Smooth muscle cell (in vitro differentiated cells): ENCODE measurements at regions not wholly inside any gene's neighbourhood (a gene's known extent, or its start where the extent isn't known, plus 50 kb on each side); places are given as distances from the start of the nearest gene placed in this dataset.

Experiments used
- DNase-seq: peaks from one replicate; lab custom pipeline; 2025; ENCODE audit not compliant: unreplicated experiment; lab: John Stamatoyannopoulos, UW
- H2AFZ ChIP-seq: fragments of 200-600 bp; sonication (generic); 2 replicates; pipeline ENCODE4 v1.6.0; 2016; ENCODE audit warnings: antibody characterized with exemption, low read depth, mild to moderate bottlenecking
- H3F3A ChIP-seq: fragments of 200-600 bp; sonication (generic); 2 replicates; pipeline ENCODE4 v1.6.0; 2017; ENCODE audit warnings: antibody characterized with exemption, low read depth
- H3K27ac ChIP-seq: fragments of 200-600 bp; sonication (generic); 2 replicates; pipeline ENCODE4 v1.5.1; 2016; ENCODE audit warnings: low read depth, mild to moderate bottlenecking
- H3K27me3 ChIP-seq: fragments of 200-600 bp; sonication (generic); 2 replicates; pipeline ENCODE4 v1.6.1; 2016; ENCODE audit warnings: low read depth, mild to moderate bottlenecking
- H3K36me3 ChIP-seq: fragments of 200-600 bp; sonication (generic); 2 replicates; pipeline ENCODE4 v1.5.1; 2016; ENCODE audit warnings: low read depth
- H3K4me1 ChIP-seq: fragments of 200-600 bp; sonication (generic); 2 replicates; pipeline ENCODE4 v1.5.1; 2016; ENCODE audit warnings: low read depth
- H3K4me2 ChIP-seq: fragments of 200-600 bp; sonication (generic); 2 replicates; pipeline ENCODE4 v1.6.0; 2016; ENCODE audit warnings: mild to moderate bottlenecking
- H3K4me3 ChIP-seq: fragments of 200-600 bp; sonication (generic); 2 replicates; pipeline ENCODE4 v1.5.1; 2016; ENCODE audit warnings: mild to moderate bottlenecking
- H3K79me2 ChIP-seq: fragments of 200-600 bp; sonication (generic); 2 replicates; pipeline ENCODE4 v1.6.0; 2016; ENCODE audit warnings: low read depth, mild to moderate bottlenecking
- H3K9ac ChIP-seq: fragments of 200-600 bp; sonication (generic); 2 replicates; pipeline ENCODE4 v1.6.0; 2016; ENCODE audit warnings: low read depth
- H3K9me3 ChIP-seq: fragments of 200-600 bp; sonication (generic); replicated peaks from 2 replicates; pipeline ENCODE4 v1.5.1; 2016; ENCODE audit warnings: low read depth
- H4K20me1 ChIP-seq: fragments of 200-600 bp; sonication (generic); 2 replicates; pipeline ENCODE4 v1.6.0; 2016; ENCODE audit warnings: low read depth
- WGBS: methylation state at CpG from one replicate; pipeline ENCODE4 v1.1.7; 2016; ENCODE audit warnings: low lambda C conversion rate; 5-methylcytosine and 5-hydroxymethylcytosine counted together
- TF ChIP-seq, protein P1 (sequence below): fragments of 200-600 bp; sonication (generic); IDR thresholded peaks from 2 replicates; pipeline ENCODE4 v1.5.1; 2017; ENCODE audit warnings: borderline replicate concordance, mild to moderate bottlenecking, antibody characterized with exemption; ENCODE audit not compliant: insufficient read depth, poor library complexity, severe bottlenecking

DNA sequence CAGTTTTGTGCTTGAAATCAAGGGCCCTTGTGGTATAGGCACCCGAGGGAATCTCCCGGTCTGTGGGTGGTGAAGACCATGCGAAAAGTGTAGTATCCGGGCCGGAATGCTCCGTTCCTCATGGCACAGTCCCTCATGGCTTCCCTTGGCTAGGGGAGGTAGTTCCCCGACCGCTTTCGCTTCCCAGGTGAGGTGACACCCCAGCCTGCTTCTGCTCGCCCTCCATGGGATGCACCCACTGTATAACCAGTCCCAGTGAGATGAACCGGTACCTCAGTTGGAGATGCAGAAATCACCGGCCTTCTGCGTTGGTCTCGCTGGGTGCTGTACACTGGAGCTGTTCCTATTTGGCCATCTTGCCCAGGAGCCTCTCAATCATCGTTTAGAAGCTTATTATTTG lies 195.7 kb upstream of the POT1 start:
- H3K4me3 ChIP-seq: no peak overlapping the region

DNA sequence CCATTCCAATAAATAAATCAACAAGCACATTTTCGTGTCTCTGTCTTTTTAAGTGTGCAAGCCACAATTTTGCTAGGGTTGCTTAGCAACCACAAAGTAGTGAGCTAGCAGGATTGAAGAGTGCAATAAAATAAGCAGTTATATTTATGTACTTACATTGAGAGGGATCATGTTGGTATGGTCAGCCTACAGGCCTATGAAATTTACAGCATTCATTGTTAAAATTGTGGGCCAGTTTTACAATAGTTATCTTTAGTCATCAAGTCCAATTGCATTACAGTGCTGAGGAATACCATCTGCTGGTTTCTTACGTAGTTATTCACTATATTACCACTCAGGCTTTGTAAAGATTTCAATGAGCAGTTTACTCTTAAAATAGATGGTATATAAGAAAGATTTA lies 192.5 kb upstream of the POT1 start:
- 60% methylated on average over 2 of the region's 2 CpGs for WGBS
- Histone ChIP-seq H3K27ac (no peak overlapping the region), H3K4me3 (no peak overlapping the region), H4K20me1 (no peaks in the 10 kb centered on the region), H3K9ac (no peak overlapping the region), H3K27me3 (no peaks in the 10 kb centered on the region), H2AFZ (no peak overlapping the region), H3K4me2 (no peak overlapping the region), H3K4me1 (no peaks in the 10 kb centered on the region), H3K9me3 (no peaks in the 10 kb centered on the region), H3F3A (no peaks in the 10 kb centered on the region), H3K79me2 (no peaks in the 10 kb centered on the region), H3K36me3 (no peaks in the 10 kb centered on the region)
- TF ChIP-seq, protein P1, sequence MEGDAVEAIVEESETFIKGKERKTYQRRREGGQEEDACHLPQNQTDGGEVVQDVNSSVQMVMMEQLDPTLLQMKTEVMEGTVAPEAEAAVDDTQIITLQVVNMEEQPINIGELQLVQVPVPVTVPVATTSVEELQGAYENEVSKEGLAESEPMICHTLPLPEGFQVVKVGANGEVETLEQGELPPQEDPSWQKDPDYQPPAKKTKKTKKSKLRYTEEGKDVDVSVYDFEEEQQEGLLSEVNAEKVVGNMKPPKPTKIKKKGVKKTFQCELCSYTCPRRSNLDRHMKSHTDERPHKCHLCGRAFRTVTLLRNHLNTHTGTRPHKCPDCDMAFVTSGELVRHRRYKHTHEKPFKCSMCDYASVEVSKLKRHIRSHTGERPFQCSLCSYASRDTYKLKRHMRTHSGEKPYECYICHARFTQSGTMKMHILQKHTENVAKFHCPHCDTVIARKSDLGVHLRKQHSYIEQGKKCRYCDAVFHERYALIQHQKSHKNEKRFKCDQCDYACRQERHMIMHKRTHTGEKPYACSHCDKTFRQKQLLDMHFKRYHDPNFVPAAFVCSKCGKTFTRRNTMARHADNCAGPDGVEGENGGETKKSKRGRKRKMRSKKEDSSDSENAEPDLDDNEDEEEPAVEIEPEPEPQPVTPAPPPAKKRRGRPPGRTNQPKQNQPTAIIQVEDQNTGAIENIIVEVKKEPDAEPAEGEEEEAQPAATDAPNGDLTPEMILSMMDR: no peak
- DNase-seq: no peak

More for the DNA sequence above, 195.7 kb upstream of the POT1 start:
- 98% methylated on average over 15 of the region's 15 CpGs for WGBS
- Histone ChIP-seq H3K79me2 (no peaks in the 10 kb centered on the region), H3K9ac (no peak overlapping the region), H3F3A (no peaks in the 10 kb centered on the region), H3K27ac (no peak overlapping the region), H3K36me3 (no peaks in the 10 kb centered on the region), H3K27me3 (no peaks in the 10 kb centered on the region), H3K9me3 (no peaks in the 10 kb centered on the region), H2AFZ (no peak overlapping the region), H3K4me2 (no peak overlapping the region), H3K4me1 (no peaks in the 10 kb centered on the region), H4K20me1 (no peaks in the 10 kb centered on the region)
- TF ChIP-seq, protein P1: no peak
- DNase-seq: no peak

DNA sequence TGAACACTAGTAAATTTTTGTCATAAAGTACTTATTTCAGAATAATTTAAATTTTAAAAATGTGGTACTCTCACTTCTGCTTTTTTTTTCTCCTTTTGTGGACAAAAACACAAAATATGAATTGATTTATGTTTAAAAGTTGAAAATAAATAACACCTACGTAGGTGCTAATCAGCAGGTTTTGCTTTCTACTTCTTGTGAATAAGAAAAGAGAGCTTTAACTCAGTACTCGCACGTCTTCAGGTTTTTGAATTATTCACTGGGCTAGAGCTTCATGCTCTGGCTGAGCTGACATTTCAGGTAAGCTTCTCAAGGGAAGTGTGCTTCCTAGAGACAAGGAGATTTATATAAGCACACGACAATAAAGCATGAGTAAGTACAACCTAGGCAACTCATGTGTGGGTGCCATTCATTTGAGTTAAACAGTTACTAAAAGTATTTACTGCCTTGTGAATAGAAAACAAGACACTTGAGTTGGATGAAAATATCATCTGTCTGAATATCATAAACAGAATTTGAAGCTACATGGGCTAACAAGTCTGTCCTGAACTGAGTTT lies 190.0 kb upstream of the POT1 start:
- no peaks in the 10 kb centered on the region for H3K9me3 ChIP-seq
- no peaks in the 10 kb centered on the region for H3K27me3 ChIP-seq
- 76% methylated on average over 4 of the region's 4 CpGs for WGBS
- H3K9ac ChIP-seq: no peak overlapping the region
- H3K79me2 ChIP-seq: no peaks in the 10 kb centered on the region
- no peak overlapping the region for H3K27ac ChIP-seq
- TF ChIP-seq, protein P1: no peak
- DNase-seq: no peak
- no peak overlapping the region for H2AFZ ChIP-seq
- no peaks in the 10 kb centered on the region for H4K20me1 ChIP-seq
- H3K36me3 ChIP-seq: no peaks in the 10 kb centered on the region
- no peaks in the 10 kb centered on the region for H3K4me1 ChIP-seq
- no peaks in the 10 kb centered on the region for H3F3A ChIP-seq
- H3K4me3 ChIP-seq: no peak overlapping the region
- no peak overlapping the region for H3K4me2 ChIP-seq

DNA sequence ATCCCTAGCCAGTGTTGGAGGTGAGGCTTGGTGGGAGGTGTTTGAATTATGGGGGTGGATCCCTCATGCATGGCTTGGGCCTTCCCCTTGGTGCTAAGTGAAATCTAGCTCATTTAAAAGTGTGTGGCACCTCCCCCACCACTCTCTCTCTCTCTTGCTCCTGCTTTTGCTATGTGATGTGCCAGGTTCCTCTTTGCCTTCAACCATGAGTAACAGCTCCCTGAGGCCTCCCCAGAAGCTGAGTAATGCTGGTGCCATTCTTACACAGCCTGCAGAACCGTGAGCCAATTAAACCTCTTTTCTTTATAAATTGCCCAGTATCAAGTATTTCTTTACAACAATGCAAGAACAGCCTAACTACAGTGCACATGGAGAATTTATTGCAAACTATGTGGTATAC lies 188.8 kb upstream of the POT1 start:
- H3K9me3 ChIP-seq: no peaks in the 10 kb centered on the region

More for the DNA sequence above, 188.8 kb upstream of the POT1 start:
- no peak overlapping the region for H3K9ac ChIP-seq
- no peaks in the 10 kb centered on the region for H3K27me3 ChIP-seq
- no peak overlapping the region for H2AFZ ChIP-seq
- no peak for DNase-seq
- no peak overlapping the region for H3K27ac ChIP-seq
- 78% methylated on average over 1 of the region's 1 CpG for WGBS
- H3K79me2 ChIP-seq: no peaks in the 10 kb centered on the region
- H3K4me1 ChIP-seq: no peaks in the 10 kb centered on the region
- H3K4me2 ChIP-seq: no peak overlapping the region
- no peak overlapping the region for H3K4me3 ChIP-seq
- no peaks in the 10 kb centered on the region for H3K36me3 ChIP-seq
- H4K20me1 ChIP-seq: no peaks in the 10 kb centered on the region
- no peaks in the 10 kb centered on the region for H3F3A ChIP-seq
- TF ChIP-seq, protein P1: no peak
